OCI-LY1 (cell line): ENCODE measurements at regions not wholly inside any gene's neighbourhood (a gene's known extent, or its start where the extent isn't known, plus 50 kb on each side); places are given as distances from the start of the nearest gene placed in this dataset.
"Not testable (repeated sequence)": the region's sequence is repeated elsewhere in the genome, so short reads cannot be mapped to it uniquely, and the experiment has no call there.

Experiments
- H2AFZ ChIP-seq: fragments of 200-600 bp; sonication (generic), shearing (Covaris generic); 2 replicates; pipeline ENCODE4 v1.6.0; 2014; ENCODE audit warnings: antibody characterized with exemption, mild to moderate bottlenecking, low read length
- H3F3A ChIP-seq: fragments of 200-600 bp; sonication (generic), shearing (Covaris generic); 2 replicates; pipeline ENCODE4 v1.6.0; 2014; ENCODE audit warnings: mild to moderate bottlenecking, antibody characterized with exemption, low read length, moderate library complexity; ENCODE audit not compliant: insufficient read depth
- H3K27ac ChIP-seq: fragments of 200-600 bp; sonication (generic); 2 replicates; pipeline ENCODE4 v1.5.1; 2014; ENCODE audit warnings: low read length, mixed run types, mild to moderate bottlenecking, low read depth; ENCODE audit not compliant: poor library complexity, severe bottlenecking
- H3K27me3 ChIP-seq: fragments of 200-600 bp; sonication (generic); 2 replicates; pipeline ENCODE4 v1.6.0; 2014; ENCODE audit warnings: antibody characterized with exemption, mild to moderate bottlenecking, low read length, moderate library complexity; ENCODE audit not compliant: insufficient read depth
- H3K36me3 ChIP-seq: fragments of 200-600 bp; sonication (generic); 2 replicates; pipeline ENCODE4 v1.6.1; 2014; ENCODE audit warnings: mild to moderate bottlenecking, antibody characterized with exemption, low read length, moderate library complexity, mixed read lengths; ENCODE audit not compliant: insufficient read depth
- H3K4me1 ChIP-seq: fragments of 200-600 bp; sonication (generic); 2 replicates; pipeline ENCODE4 v1.5.1; 2014; ENCODE audit warnings: mild to moderate bottlenecking, low read length, moderate library complexity; ENCODE audit not compliant: insufficient read depth, severe bottlenecking
- H3K4me2 ChIP-seq: fragments of 200-600 bp; sonication (generic), shearing (Covaris generic); 2 replicates; pipeline ENCODE4 v1.6.1; 2014; ENCODE audit warnings: low read length
- H3K4me3 ChIP-seq: fragments of 200-600 bp; sonication (generic); 2 replicates; pipeline ENCODE4 v1.5.1; 2014; ENCODE audit warnings: low read length, low read depth, mild to moderate bottlenecking, mixed read lengths; ENCODE audit not compliant: poor library complexity, severe bottlenecking
- H3K79me2 ChIP-seq: fragments of 200-600 bp; shearing (Covaris generic); 2 replicates; pipeline ENCODE4 v1.6.1; 2016; ENCODE audit warnings: mixed run types, low read length, mixed read lengths; ENCODE audit not compliant: insufficient read depth
- H3K9ac ChIP-seq: fragments of 200-600 bp; sonication (generic), shearing (Covaris generic); 2 replicates; pipeline ENCODE4 v1.6.1; 2014; ENCODE audit warnings: mild to moderate bottlenecking, low read length, mixed read lengths
- H3K9me2 ChIP-seq: fragments of 200-600 bp; sonication (generic), shearing (Covaris generic); 2 replicates; pipeline ENCODE4 v1.6.1; 2014; ENCODE audit warnings: low read depth, mild to moderate bottlenecking, low read length, mixed read lengths
- H3K9me3 ChIP-seq: fragments of 200-600 bp; shearing (Covaris generic); 2 replicates; pipeline ENCODE4 v1.6.1; 2014; ENCODE audit warnings: low read length, mixed read lengths
- H4K20me1 ChIP-seq: fragments of 200-600 bp; sonication (generic), shearing (Covaris generic); 2 replicates; pipeline ENCODE4 v1.6.0; 2016; ENCODE audit warnings: mild to moderate bottlenecking, low read length; ENCODE audit not compliant: insufficient read depth
- CTCF ChIP-seq: fragments of 200-600 bp; sonication (generic), shearing (Covaris generic); IDR thresholded peaks from 2 replicates; pipeline ENCODE4 v1.5.1; 2017; ENCODE audit warnings: mild to moderate bottlenecking, antibody characterized with exemption, low read length, moderate library complexity, mixed read lengths
- EZH2 ChIP-seq: fragments of 200-600 bp; sonication (generic), shearing (Covaris generic); IDR thresholded peaks from 2 replicates; pipeline ENCODE4 v1.8.0; 2017; ENCODE audit warnings: borderline replicate concordance, mixed run types, mild to moderate bottlenecking, antibody characterized with exemption, low read length, moderate library complexity, mixed read lengths

- H2AFZ ChIP-seq, result no peak overlapping the region
- no peak overlapping the region for H3K4me3 ChIP-seq
- no peaks in the 10 kb centered on the region for H4K20me1 ChIP-seq
- no peak overlapping the region for H3K4me2 ChIP-seq
- H3K36me3 ChIP-seq, result no peaks in the 10 kb centered on the region
- H3K9ac ChIP-seq, result no peak overlapping the region
- H3K9me2 ChIP-seq, result no peaks in the 10 kb centered on the region
- no peaks in the 10 kb centered on the region for H3K27me3 ChIP-seq
- H3K9me3 ChIP-seq, result no peaks in the 10 kb centered on the region
- no peak for TF ChIP-seq EZH2
- TF ChIP-seq CTCF, result no peak
- no peaks in the 10 kb centered on the region for H3F3A ChIP-seq
- no peaks in the 10 kb centered on the region for H3K4me1 ChIP-seq
- no peaks in the 10 kb centered on the region for H3K79me2 ChIP-seq
- H3K27ac ChIP-seq, result no peak overlapping the region
Observed at GRCh38 chr10:21423338-21423737, 102.1 kb downstream of the SKIDA1 start.

DNA sequence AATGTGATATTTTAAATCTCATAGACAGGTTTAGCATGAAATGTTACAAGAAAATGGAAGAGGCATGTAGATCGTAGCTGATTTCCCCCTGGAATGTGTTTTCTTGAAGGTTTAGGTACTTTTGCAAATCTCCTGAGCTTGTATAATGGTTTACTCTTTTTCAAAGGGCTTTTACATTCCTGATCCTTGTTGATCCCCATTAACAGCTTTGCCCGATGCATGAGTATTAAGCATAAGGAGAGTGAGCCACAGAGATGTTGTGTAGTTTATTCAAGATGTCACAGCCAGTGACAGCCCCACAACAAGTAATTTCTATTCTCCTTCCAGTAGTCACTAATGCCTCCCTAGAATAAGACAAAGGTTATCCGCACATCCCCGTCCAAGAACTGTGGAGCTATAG lies 103.7 kb downstream of the SKIDA1 start:
- no peak overlapping the region for H3K27ac ChIP-seq
- no peak overlapping the region for H3K9ac ChIP-seq
- H2AFZ ChIP-seq, result no peak overlapping the region
- H3K4me2 ChIP-seq, result no peak overlapping the region
- no peaks in the 10 kb centered on the region for H3K79me2 ChIP-seq
- no peaks in the 10 kb centered on the region for H3F3A ChIP-seq
- no peaks in the 10 kb centered on the region for H3K27me3 ChIP-seq
- H3K9me2 ChIP-seq, result no peaks in the 10 kb centered on the region
- no peaks in the 10 kb centered on the region for H3K9me3 ChIP-seq
- no peaks in the 10 kb centered on the region for H4K20me1 ChIP-seq
- no peaks in the 10 kb centered on the region for H3K36me3 ChIP-seq
- H3K4me1 ChIP-seq, result no peaks in the 10 kb centered on the region
- no peak for TF ChIP-seq EZH2
- no peak for TF ChIP-seq CTCF
- no peak overlapping the region for H3K4me3 ChIP-seq

- H3K4me1 ChIP-seq, result no peaks in the 10 kb centered on the region
- no peak overlapping the region for H3K4me2 ChIP-seq
- no peaks in the 10 kb centered on the region for H3K9me2 ChIP-seq
- no peak overlapping the region for H2AFZ ChIP-seq
- H4K20me1 ChIP-seq, result no peaks in the 10 kb centered on the region
- H3K9me3 ChIP-seq, result no peaks in the 10 kb centered on the region
- H3K36me3 ChIP-seq, result no peaks in the 10 kb centered on the region
- no peak overlapping the region for H3K4me3 ChIP-seq
- H3K27me3 ChIP-seq, result no peaks in the 10 kb centered on the region
- H3K9ac ChIP-seq, result no peak overlapping the region
- H3K79me2 ChIP-seq, result no peaks in the 10 kb centered on the region
- H3K27ac ChIP-seq, result no peak overlapping the region
- H3F3A ChIP-seq, result no peaks in the 10 kb centered on the region
- TF ChIP-seq EZH2, result no peak
- no peak for TF ChIP-seq CTCF
Observed at GRCh38 chr10:21421016-21421415, 104.5 kb downstream of the SKIDA1 start.

DNA sequence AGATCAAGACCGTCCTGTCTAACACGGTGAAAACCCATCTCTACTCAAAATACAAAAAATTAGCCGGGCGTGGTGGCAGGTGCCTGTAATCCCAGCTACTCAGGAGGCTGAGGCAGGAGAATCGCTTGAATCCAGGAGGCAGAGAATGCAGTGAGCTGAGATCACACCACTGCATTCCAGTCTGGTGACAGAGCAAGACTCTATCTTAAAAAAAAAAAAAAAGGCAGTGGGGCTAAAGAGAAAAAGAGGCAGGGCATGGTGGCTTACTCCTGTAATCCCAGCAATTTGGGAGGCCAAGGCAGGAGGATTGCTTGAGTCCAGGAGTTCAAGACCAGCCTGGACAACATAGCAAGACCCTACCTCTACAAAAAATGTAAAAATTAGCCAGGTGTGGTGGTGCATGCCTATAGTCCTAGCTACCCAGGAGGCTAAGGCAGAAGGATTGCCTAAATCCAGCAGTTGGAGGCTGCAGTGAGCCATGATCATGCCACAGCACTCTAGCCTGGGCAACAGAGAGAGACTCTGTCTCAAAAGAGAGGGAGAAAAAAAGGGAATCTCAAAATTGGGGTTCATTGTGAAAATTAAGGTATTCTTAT lies 106.4 kb downstream of the SKIDA1 start:
- not testable (repeated sequence) for H3K9me3 ChIP-seq, H3K9me2 ChIP-seq, H2AFZ ChIP-seq, H3K4me1 ChIP-seq, H3K79me2 ChIP-seq, H3K27ac ChIP-seq, H3K4me2 ChIP-seq, H3K27me3 ChIP-seq, H3K36me3 ChIP-seq, H3K4me3 ChIP-seq, H3K9ac ChIP-seq, H3F3A ChIP-seq, H4K20me1 ChIP-seq
